ENCODE measurements at regions not wholly inside any gene's neighbourhood (a gene's known extent, or its start where the extent isn't known, plus 50 kb on each side); places are given as distances from the start of the nearest gene placed in this dataset.
"Not testable (repeated sequence)": the region's sequence is repeated elsewhere in the genome, so short reads cannot be mapped to it uniquely, and the experiment has no call there.

- no peak for DNase-seq (ENCODE audit: low read depth in 4 of 4, low spot score in 1 of 4)
Observed at GRCh38 chr2:192809173-192809572, 614.4 kb upstream of the TMEFF2 start.

- no peak for DNase-seq (ENCODE audit: low read depth in 4 of 4, low spot score in 1 of 4)
Observed at GRCh38 chr2:192783643-192784042, 588.9 kb upstream of the TMEFF2 start.

GRCh38 chr2:192775459-192776262 is 580.9 kb upstream of the TMEFF2 start:
- DNase-seq (ENCODE audit: low read depth in 4 of 4, low spot score in 1 of 4): no peak

- no peak for DNase-seq (ENCODE audit: low read depth in 4 of 4, low spot score in 1 of 4)
Observed at GRCh38 chr2:192775011-192775410, 580.3 kb upstream of the TMEFF2 start.

GRCh38 chr2:192773044-192773443 is 578.3 kb upstream of the TMEFF2 start:
- DNase-seq (ENCODE audit: low read depth in 4 of 4, low spot score in 1 of 4): no peak

GRCh38 chr2:192749611-192750200 is 555.0 kb upstream of the TMEFF2 start:
- no peak for DNase-seq (ENCODE audit: low read depth in 4 of 4, low spot score in 1 of 4)

GRCh38 chr2:192741889-192742288 is 547.2 kb upstream of the TMEFF2 start:
- no peak for DNase-seq (ENCODE audit: low read depth in 4 of 4, low spot score in 1 of 4)

- DNase-seq (ENCODE audit: low read depth in 4 of 4, low spot score in 1 of 4): no peak
Observed at GRCh38 chr2:192735447-192735846, 540.7 kb upstream of the TMEFF2 start.

GRCh38 chr2:192729369-192729768 is 534.6 kb upstream of the TMEFF2 start:
- DNase-seq (ENCODE audit: low read depth in 4 of 4, low spot score in 1 of 4): no peak

GRCh38 chr2:192725991-192726390 is 531.3 kb upstream of the TMEFF2 start:
- DNase-seq (ENCODE audit: low read depth in 4 of 4, low spot score in 1 of 4): no peak

GRCh38 chr2:192719629-192720028 is 524.9 kb upstream of the TMEFF2 start:
- DNase-seq (ENCODE audit: low read depth in 4 of 4, low spot score in 1 of 4): no peak

GRCh38 chr2:192718340-192718739 is 523.6 kb upstream of the TMEFF2 start:
- DNase-seq (ENCODE audit: low read depth in 4 of 4, low spot score in 1 of 4): no peak

GRCh38 chr2:192700934-192701333 is 506.2 kb upstream of the TMEFF2 start:
- no peak for DNase-seq (ENCODE audit: low read depth in 4 of 4, low spot score in 1 of 4)

GRCh38 chr2:192697880-192698279 is 503.1 kb upstream of the TMEFF2 start:
- no peak for DNase-seq (ENCODE audit: low read depth in 4 of 4, low spot score in 1 of 4)

- no peak for DNase-seq (ENCODE audit: low read depth in 4 of 4, low spot score in 1 of 4)
Observed at GRCh38 chr2:192696857-192697256, 502.1 kb upstream of the TMEFF2 start.

GRCh38 chr2:192687015-192687414 is 492.3 kb upstream of the TMEFF2 start:
- no peak for DNase-seq (ENCODE audit: low read depth in 4 of 4, low spot score in 1 of 4)

GRCh38 chr2:192682511-192682910 is 487.8 kb upstream of the TMEFF2 start:
- DNase-seq (ENCODE audit: low read depth in 4 of 4, low spot score in 1 of 4): not testable (repeated sequence)

- DNase-seq (ENCODE audit: low read depth in 4 of 4, low spot score in 1 of 4): no peak
Observed at GRCh38 chr2:192675681-192676080, 480.9 kb upstream of the TMEFF2 start.

GRCh38 chr2:192669505-192670091 is 474.9 kb upstream of the TMEFF2 start:
- no peak for DNase-seq (ENCODE audit: low read depth in 4 of 4, low spot score in 1 of 4)

GRCh38 chr2:192660555-192660954 is 465.8 kb upstream of the TMEFF2 start:
- DNase-seq (ENCODE audit: low read depth in 4 of 4, low spot score in 1 of 4): not testable (repeated sequence)

GRCh38 chr2:192657362-192657761 is 462.6 kb upstream of the TMEFF2 start:
- no peak for DNase-seq (ENCODE audit: low read depth in 4 of 4, low spot score in 1 of 4)

- DNase-seq (ENCODE audit: low read depth in 4 of 4, low spot score in 1 of 4): no peak
Observed at GRCh38 chr2:192655916-192656315, 461.2 kb upstream of the TMEFF2 start.
